ENCODE measurements at regions not wholly inside any gene's neighbourhood (a gene's known extent, or its start where the extent isn't known, plus 50 kb on each side); places are given as distances from the start of the nearest gene placed in this dataset.

DNA sequence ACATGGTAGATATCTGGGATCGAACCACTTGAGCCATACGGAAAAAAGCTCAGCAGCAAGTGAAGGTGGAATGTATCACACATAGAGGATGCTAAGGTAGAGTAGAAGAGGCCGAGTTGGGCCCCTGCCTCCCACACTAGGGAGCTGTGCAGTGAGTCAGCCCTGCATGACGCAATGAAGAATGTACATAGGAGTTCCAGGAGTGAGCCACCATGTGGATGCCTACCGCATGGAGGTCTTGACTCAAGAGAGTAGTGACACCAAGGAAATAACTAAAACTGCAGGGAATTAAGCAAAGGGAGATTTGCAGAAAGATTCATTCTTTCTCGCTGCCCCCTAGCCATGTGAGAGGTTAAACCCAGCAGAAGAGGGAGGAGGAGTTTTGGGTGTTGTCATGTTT is 389.6 kb upstream of the IGFBP7 start:
- TF ChIP-seq, protein P1, sequence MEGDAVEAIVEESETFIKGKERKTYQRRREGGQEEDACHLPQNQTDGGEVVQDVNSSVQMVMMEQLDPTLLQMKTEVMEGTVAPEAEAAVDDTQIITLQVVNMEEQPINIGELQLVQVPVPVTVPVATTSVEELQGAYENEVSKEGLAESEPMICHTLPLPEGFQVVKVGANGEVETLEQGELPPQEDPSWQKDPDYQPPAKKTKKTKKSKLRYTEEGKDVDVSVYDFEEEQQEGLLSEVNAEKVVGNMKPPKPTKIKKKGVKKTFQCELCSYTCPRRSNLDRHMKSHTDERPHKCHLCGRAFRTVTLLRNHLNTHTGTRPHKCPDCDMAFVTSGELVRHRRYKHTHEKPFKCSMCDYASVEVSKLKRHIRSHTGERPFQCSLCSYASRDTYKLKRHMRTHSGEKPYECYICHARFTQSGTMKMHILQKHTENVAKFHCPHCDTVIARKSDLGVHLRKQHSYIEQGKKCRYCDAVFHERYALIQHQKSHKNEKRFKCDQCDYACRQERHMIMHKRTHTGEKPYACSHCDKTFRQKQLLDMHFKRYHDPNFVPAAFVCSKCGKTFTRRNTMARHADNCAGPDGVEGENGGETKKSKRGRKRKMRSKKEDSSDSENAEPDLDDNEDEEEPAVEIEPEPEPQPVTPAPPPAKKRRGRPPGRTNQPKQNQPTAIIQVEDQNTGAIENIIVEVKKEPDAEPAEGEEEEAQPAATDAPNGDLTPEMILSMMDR (IDR thresholded peaks at IDR 0.05; ENCODE audit: poor library complexity, severe bottlenecking), result no peak
- TF ChIP-seq SMC3 (conservative IDR thresholded peaks at IDR 0.05; ENCODE audit: poor library complexity), result no peak
- TF ChIP-seq POLR2AphosphoS5 (IDR thresholded peaks at IDR 0.05), result no peak
- TF ChIP-seq MXI1 (conservative IDR thresholded peaks at IDR 0.05; ENCODE audit: poor library complexity, severe bottlenecking), result no peak
- no peak for TF ChIP-seq EP300 (conservative IDR thresholded peaks at IDR 0.05; ENCODE audit: poor library complexity, severe bottlenecking)
- TF ChIP-seq, protein P2, sequence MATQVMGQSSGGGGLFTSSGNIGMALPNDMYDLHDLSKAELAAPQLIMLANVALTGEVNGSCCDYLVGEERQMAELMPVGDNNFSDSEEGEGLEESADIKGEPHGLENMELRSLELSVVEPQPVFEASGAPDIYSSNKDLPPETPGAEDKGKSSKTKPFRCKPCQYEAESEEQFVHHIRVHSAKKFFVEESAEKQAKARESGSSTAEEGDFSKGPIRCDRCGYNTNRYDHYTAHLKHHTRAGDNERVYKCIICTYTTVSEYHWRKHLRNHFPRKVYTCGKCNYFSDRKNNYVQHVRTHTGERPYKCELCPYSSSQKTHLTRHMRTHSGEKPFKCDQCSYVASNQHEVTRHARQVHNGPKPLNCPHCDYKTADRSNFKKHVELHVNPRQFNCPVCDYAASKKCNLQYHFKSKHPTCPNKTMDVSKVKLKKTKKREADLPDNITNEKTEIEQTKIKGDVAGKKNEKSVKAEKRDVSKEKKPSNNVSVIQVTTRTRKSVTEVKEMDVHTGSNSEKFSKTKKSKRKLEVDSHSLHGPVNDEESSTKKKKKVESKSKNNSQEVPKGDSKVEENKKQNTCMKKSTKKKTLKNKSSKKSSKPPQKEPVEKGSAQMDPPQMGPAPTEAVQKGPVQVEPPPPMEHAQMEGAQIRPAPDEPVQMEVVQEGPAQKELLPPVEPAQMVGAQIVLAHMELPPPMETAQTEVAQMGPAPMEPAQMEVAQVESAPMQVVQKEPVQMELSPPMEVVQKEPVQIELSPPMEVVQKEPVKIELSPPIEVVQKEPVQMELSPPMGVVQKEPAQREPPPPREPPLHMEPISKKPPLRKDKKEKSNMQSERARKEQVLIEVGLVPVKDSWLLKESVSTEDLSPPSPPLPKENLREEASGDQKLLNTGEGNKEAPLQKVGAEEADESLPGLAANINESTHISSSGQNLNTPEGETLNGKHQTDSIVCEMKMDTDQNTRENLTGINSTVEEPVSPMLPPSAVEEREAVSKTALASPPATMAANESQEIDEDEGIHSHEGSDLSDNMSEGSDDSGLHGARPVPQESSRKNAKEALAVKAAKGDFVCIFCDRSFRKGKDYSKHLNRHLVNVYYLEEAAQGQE (IDR thresholded peaks at IDR 0.05; ENCODE audit: borderline replicate concordance), result no peak
- TF ChIP-seq EZH2 (IDR thresholded peaks at IDR 0.05; ENCODE audit: borderline replicate concordance, insufficient read depth, low read length, poor library complexity, severe bottlenecking), result no peak
- no peak for TF ChIP-seq TAF1 (IDR thresholded peaks at IDR 0.05; ENCODE audit: low read depth)
- TF ChIP-seq RAD21 (conservative IDR thresholded peaks at IDR 0.05), result no peak
